IMR-90 (cell line): ENCODE measurements at regions not wholly inside any gene's neighbourhood (a gene's known extent, or its start where the extent isn't known, plus 50 kb on each side); places are given as distances from the start of the nearest gene placed in this dataset.

Source experiments
- ATAC-seq: fragments of 200-7000 bp; cut with Tn5 transposase; 2 replicates; pipeline ENCODE4 v1.9.1; 2020; ENCODE audit warnings: low read depth, mild to moderate bottlenecking, moderate library complexity
- BruUV-seq: library from RNA; stranded (reverse); fragments of 400-500 nt; replicated peaks from 2 replicates; lab custom pipeline; 2021; lab: Mats Ljungman, UMichigan
- CTCF ChIA-PET: fragments of 300-600 bp; formaldehyde crosslinking; extraction: SDS; loops from one replicate; lab custom pipeline; 2021; ENCODE audit warnings: antibody characterized with exemption; lab: Yijun Ruan, JAX
- POLR2A ChIA-PET: fragments of 300-600 bp; sonication (Branson Sonifier 250); formaldehyde crosslinking; loops from one replicate; lab custom pipeline; 2022; ENCODE audit warnings: antibody characterized with exemption; ENCODE audit not compliant: unreplicated experiment; lab: Charles Lee
- DNase-seq: peaks from one replicate; pipeline ENCODE4 v3.0.0; 2013
- H2AFZ ChIP-seq: replicated peaks from 2 replicates; pipeline ENCODE3; 2013; ENCODE audit warnings: low read length, mild to moderate bottlenecking; ENCODE audit not compliant: poor library complexity
- H2AK5ac ChIP-seq: 2 replicates; pipeline ENCODE4 v1.6.1; 2013; ENCODE audit warnings: low read depth, low read length, inconsistent platforms
- H2AK9ac ChIP-seq: replicated peaks from 2 replicates; pipeline ENCODE3; 2013; ENCODE audit warnings: mild to moderate bottlenecking, low read depth, low read length, moderate library complexity; ENCODE audit not compliant: poor library complexity
- H2BK120ac ChIP-seq: 2 replicates; pipeline ENCODE4 v1.6.1; 2013; ENCODE audit warnings: low read depth, low read length, inconsistent platforms
- H2BK15ac ChIP-seq: 3 replicates; pipeline ENCODE4 v1.6.1; 2013; ENCODE audit warnings: low read depth, low read length, inconsistent platforms
- H2BK20ac ChIP-seq: 2 replicates; pipeline ENCODE4 v1.6.1; 2013; ENCODE audit warnings: low read depth, mild to moderate bottlenecking, inconsistent platforms, low read length, moderate library complexity
- H2BK5ac ChIP-seq: 2 replicates; pipeline ENCODE4 v1.6.1; 2013; ENCODE audit warnings: mild to moderate bottlenecking, low read depth, low read length, inconsistent platforms; ENCODE audit not compliant: poor library complexity, severe bottlenecking
- H3K14ac ChIP-seq: replicated peaks from 2 replicates; pipeline ENCODE4 v1.6.1; 2013; ENCODE audit warnings: low read depth, low read length, inconsistent platforms
- H3K18ac ChIP-seq: 2 replicates; pipeline ENCODE4 v1.6.1; 2013; ENCODE audit warnings: low read depth, low read length, control low read depth
- H3K23ac ChIP-seq: 2 replicates; pipeline ENCODE4 v1.6.1; 2013; ENCODE audit warnings: low read depth, low read length, inconsistent platforms
- H3K27ac ChIP-seq: 2 replicates; pipeline ENCODE4 v1.5.1; 2013; ENCODE audit warnings: mild to moderate bottlenecking, control low read depth, low read length; ENCODE audit not compliant: insufficient read depth
- H3K27me3 ChIP-seq: 2 replicates; pipeline ENCODE4 v1.6.1; 2013; ENCODE audit warnings: low read length; ENCODE audit not compliant: control insufficient read depth, insufficient read depth
- H3K36me3 ChIP-seq: 2 replicates; pipeline ENCODE4 v1.6.1; 2013; ENCODE audit warnings: low read length, mixed read lengths; ENCODE audit not compliant: control insufficient read depth, insufficient read depth
- H3K4ac ChIP-seq: 2 replicates; pipeline ENCODE4 v1.6.1; 2013; ENCODE audit warnings: low read depth, low read length, inconsistent platforms
- H3K4me1 ChIP-seq: 2 replicates; pipeline ENCODE4 v1.6.1; 2013; ENCODE audit warnings: low read length, mixed read lengths; ENCODE audit not compliant: control insufficient read depth, insufficient read depth
- H3K4me2 ChIP-seq: 2 replicates; pipeline ENCODE4 v1.6.1; 2013; ENCODE audit warnings: low read depth, mild to moderate bottlenecking, control low read depth, low read length, moderate library complexity
- H3K4me3 ChIP-seq: 2 replicates; pipeline ENCODE4 v1.5.1; 2013; ENCODE audit warnings: low read depth, mild to moderate bottlenecking, control low read depth, low read length, moderate library complexity; ENCODE audit not compliant: insufficient read depth
- H3K56ac ChIP-seq: 2 replicates; pipeline ENCODE4 v1.6.1; 2013; ENCODE audit warnings: low read length, inconsistent platforms; ENCODE audit not compliant: insufficient read depth; ENCODE audit errors: extremely low read depth
- H3K79me1 ChIP-seq, 2 experiments: 2 replicates each; pipeline ENCODE4 v1.6.1; 2013; ENCODE audit warnings: low read length in 2 of 2, inconsistent platforms in 1 of 2, low read depth in 1 of 2
- H3K9ac ChIP-seq: 2 replicates; pipeline ENCODE4 v1.6.1; 2013; ENCODE audit warnings: low read depth, low read length, control low read depth
- H3K9me1 ChIP-seq: 2 replicates; pipeline ENCODE4 v1.6.1; 2013; ENCODE audit warnings: low read length, inconsistent platforms; ENCODE audit not compliant: insufficient read depth
- H3K9me3 ChIP-seq: 2 replicates; pipeline ENCODE4 v1.6.1; 2013; ENCODE audit warnings: low read length; ENCODE audit not compliant: control insufficient read depth, insufficient read depth
- H4K20me1 ChIP-seq: 2 replicates; pipeline ENCODE4 v1.6.1; 2013; ENCODE audit warnings: low read length, inconsistent platforms; ENCODE audit not compliant: insufficient read depth
- H4K5ac ChIP-seq: 2 replicates; pipeline ENCODE4 v1.6.1; 2013; ENCODE audit warnings: mild to moderate bottlenecking, low read depth, low read length, control low read depth
- H4K8ac ChIP-seq, 2 experiments: 2 replicates each; pipeline ENCODE4 v1.6.1; 2013; ENCODE audit warnings: low read depth in 2 of 2, low read length in 2 of 2, control low read depth in 1 of 2, inconsistent platforms in 1 of 2
- H4K91ac ChIP-seq: 2 replicates; pipeline ENCODE4 v1.6.1; 2013; ENCODE audit warnings: low read depth, low read length, inconsistent platforms; ENCODE audit not compliant: insufficient read depth
- BHLHE40 ChIP-seq: fragments of 150-350 bp; IDR thresholded peaks from 2 replicates; pipeline ENCODE4 v1.6.1; 2016; ENCODE audit warnings: mild to moderate bottlenecking, low read depth, low read length
- CEBPB ChIP-seq: IDR thresholded peaks from 2 replicates; pipeline ENCODE4 v1.6.1; 2012; ENCODE audit warnings: low read depth, low read length, improper control_type of control experiment
- CHD1 ChIP-seq: IDR thresholded peaks from 2 replicates; pipeline ENCODE4 v1.6.1; 2012; ENCODE audit warnings: low read depth, low read length, improper control_type of control experiment
- MAFK ChIP-seq: IDR thresholded peaks from 2 replicates; pipeline ENCODE4 v1.6.1; 2012; ENCODE audit warnings: low read depth, low read length, improper control_type of control experiment
- MAZ ChIP-seq: IDR thresholded peaks from 2 replicates; pipeline ENCODE4 v1.6.1; 2012; ENCODE audit warnings: low read depth, mild to moderate bottlenecking, low read length, improper control_type of control experiment, moderate library complexity, borderline replicate concordance
- MXI1 ChIP-seq: IDR thresholded peaks from 2 replicates; pipeline ENCODE4 v1.6.1; 2012; ENCODE audit warnings: low read depth, mild to moderate bottlenecking, low read length, moderate library complexity, borderline replicate concordance
- NFE2L2 ChIP-seq: fragments of 150-350 bp; IDR thresholded peaks from 2 replicates; pipeline ENCODE4 v1.6.1; 2016; ENCODE audit warnings: low read depth, mild to moderate bottlenecking, low read length
- POLR2A ChIP-seq: IDR thresholded peaks from 2 replicates; pipeline ENCODE4 v1.6.1; 2012; ENCODE audit warnings: mild to moderate bottlenecking, low read depth, low read length
- RAD21 ChIP-seq: IDR thresholded peaks from 2 replicates; pipeline ENCODE4 v1.6.1; 2012; ENCODE audit warnings: low read length, improper control_type of control experiment
- RCOR1 ChIP-seq: IDR thresholded peaks from 2 replicates; pipeline ENCODE4 v1.6.1; 2012; ENCODE audit warnings: mild to moderate bottlenecking, low read length, improper control_type of control experiment; ENCODE audit not compliant: insufficient replicate concordance
- RFX5 ChIP-seq: IDR thresholded peaks from 2 replicates; pipeline ENCODE4 v1.8.0; 2012; ENCODE audit warnings: low read depth, mild to moderate bottlenecking, low read length, moderate library complexity
- WGBS, 2 experiments: methylation state at CpG; one replicate each; pipeline versions ENCODE4 v1.1.5 to v1.1.7; 2013; ENCODE audit warnings: missing lambda C conversion rate in 2 of 2; ENCODE audit not compliant: insufficient read length in 1 of 2; ENCODE audit errors: extremely low coverage in 2 of 2; 5-methylcytosine and 5-hydroxymethylcytosine counted together
- dilution Hi-C: fragments of 300-500 bp; cut with HindIII; formaldehyde crosslinking; loops from one replicate; pipeline ENCODE4 v1.14.3; 2018; ENCODE audit warnings: low sequenced_read_pairs; ENCODE audit not compliant: unreplicated experiment
- in situ Hi-C: fragments of 300-500 bp; cut with MboI; formaldehyde crosslinking; loops from 3 replicates; pipeline ENCODE4 v1.14.3; 2019; ENCODE audit warnings: low sequenced_read_pairs, inconsistent platforms, mixed read lengths
- intact Hi-C: fragments of 100-400 bp; cut with micrococcal nuclease; formaldehyde crosslinking; loops from 2 replicates; pipeline ENCODE4 v1.10.0; 2022
- TF ChIP-seq, protein P1 (sequence below): fragments of 150-350 bp; IDR thresholded peaks from 2 replicates; pipeline ENCODE4 v1.6.1; 2016; ENCODE audit warnings: low read depth, mild to moderate bottlenecking, low read length, moderate library complexity, borderline replicate concordance
- TF ChIP-seq, protein P2 (sequence below): conservative IDR thresholded peaks from 2 replicates; pipeline ENCODE4 v1.5.1; 2012; ENCODE audit warnings: mild to moderate bottlenecking, low read depth, low read length, improper control_type of control experiment

DNA sequence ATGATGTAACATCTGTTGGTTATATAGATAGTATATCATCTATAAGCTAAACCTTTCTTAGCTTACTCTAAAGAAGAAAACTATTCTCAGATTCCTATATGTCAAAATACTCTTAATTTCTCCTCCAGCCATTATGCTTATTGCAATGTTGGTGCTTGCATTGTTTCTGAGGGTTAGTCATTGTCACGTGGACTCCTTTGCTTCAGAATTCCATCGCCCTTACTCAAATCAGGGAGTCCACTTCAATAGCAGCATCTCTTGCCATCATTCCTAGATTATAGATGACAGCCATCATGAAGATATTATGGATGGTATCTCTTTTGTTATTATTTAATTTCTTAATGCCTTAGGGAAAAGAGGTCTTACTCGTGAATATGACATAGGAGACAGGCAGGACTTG, 776.1 kb downstream of the TENT5A start:
- no peak for ATAC-seq
- H3K9me3 ChIP-seq, result no peaks in the 10 kb centered on the region

More for the DNA sequence above, 776.1 kb downstream of the TENT5A start:
- H3K4me1 ChIP-seq, result no peaks in the 10 kb centered on the region
- H3K4me3 ChIP-seq, result no peak overlapping the region
- no peak overlapping the region for H3K56ac ChIP-seq
- H4K8ac ChIP-seq, result no peak overlapping the region
- H3K27ac ChIP-seq, result no peak overlapping the region
- H2BK20ac ChIP-seq, result no peak overlapping the region
- intact Hi-C loops (no loop called here), dilution Hi-C loops (no loop called here), in situ Hi-C loops (no loop called here)
- H2BK15ac ChIP-seq, result no peak overlapping the region
- no peaks in the 10 kb centered on the region for H3K9me1 ChIP-seq
- H3K18ac ChIP-seq, result no peak overlapping the region
- H4K91ac ChIP-seq, result no peak overlapping the region
- TF ChIP-seq BHLHE40, result no peak
- TF ChIP-seq, protein P1, sequence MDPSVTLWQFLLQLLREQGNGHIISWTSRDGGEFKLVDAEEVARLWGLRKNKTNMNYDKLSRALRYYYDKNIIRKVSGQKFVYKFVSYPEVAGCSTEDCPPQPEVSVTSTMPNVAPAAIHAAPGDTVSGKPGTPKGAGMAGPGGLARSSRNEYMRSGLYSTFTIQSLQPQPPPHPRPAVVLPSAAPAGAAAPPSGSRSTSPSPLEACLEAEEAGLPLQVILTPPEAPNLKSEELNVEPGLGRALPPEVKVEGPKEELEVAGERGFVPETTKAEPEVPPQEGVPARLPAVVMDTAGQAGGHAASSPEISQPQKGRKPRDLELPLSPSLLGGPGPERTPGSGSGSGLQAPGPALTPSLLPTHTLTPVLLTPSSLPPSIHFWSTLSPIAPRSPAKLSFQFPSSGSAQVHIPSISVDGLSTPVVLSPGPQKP, result no peak
- no peak for TF ChIP-seq RAD21
- TF ChIP-seq, protein P2, sequence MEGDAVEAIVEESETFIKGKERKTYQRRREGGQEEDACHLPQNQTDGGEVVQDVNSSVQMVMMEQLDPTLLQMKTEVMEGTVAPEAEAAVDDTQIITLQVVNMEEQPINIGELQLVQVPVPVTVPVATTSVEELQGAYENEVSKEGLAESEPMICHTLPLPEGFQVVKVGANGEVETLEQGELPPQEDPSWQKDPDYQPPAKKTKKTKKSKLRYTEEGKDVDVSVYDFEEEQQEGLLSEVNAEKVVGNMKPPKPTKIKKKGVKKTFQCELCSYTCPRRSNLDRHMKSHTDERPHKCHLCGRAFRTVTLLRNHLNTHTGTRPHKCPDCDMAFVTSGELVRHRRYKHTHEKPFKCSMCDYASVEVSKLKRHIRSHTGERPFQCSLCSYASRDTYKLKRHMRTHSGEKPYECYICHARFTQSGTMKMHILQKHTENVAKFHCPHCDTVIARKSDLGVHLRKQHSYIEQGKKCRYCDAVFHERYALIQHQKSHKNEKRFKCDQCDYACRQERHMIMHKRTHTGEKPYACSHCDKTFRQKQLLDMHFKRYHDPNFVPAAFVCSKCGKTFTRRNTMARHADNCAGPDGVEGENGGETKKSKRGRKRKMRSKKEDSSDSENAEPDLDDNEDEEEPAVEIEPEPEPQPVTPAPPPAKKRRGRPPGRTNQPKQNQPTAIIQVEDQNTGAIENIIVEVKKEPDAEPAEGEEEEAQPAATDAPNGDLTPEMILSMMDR, result no peak
- no peak for TF ChIP-seq CHD1
- no peak for TF ChIP-seq CEBPB
- TF ChIP-seq MAZ, result no peak
- no peak for TF ChIP-seq MXI1
- TF ChIP-seq RFX5, result no peak
- no peak for TF ChIP-seq RCOR1
- TF ChIP-seq POLR2A, result no peak
- TF ChIP-seq MAFK, result no peak
- TF ChIP-seq NFE2L2, result no peak
- H3K9ac ChIP-seq, result no peak overlapping the region
- H4K20me1 ChIP-seq, result no peaks in the 10 kb centered on the region
- H3K23ac ChIP-seq, result no peak overlapping the region
- no peak overlapping the region for H2AK9ac ChIP-seq
- H2BK120ac ChIP-seq, result no peak overlapping the region
- H3K14ac ChIP-seq, result no peak overlapping the region
- no peak overlapping the region for H3K4me2 ChIP-seq
- CTCF ChIA-PET, result no interaction called here
- no peaks in the 10 kb centered on the region for H3K27me3 ChIP-seq
- no peak overlapping the region for H2BK5ac ChIP-seq
- DNase-seq, result no peak
- no peak overlapping the region for H4K5ac ChIP-seq
- no TSS peak for BruUV-seq
- no peak overlapping the region for H2AK5ac ChIP-seq
- H3K79me1 ChIP-seq, result no peaks in the 10 kb centered on the region
- no peak overlapping the region for H3K4ac ChIP-seq
- H2AFZ ChIP-seq, result no peak overlapping the region
- POLR2A ChIA-PET, result no interaction called here
- H3K36me3 ChIP-seq, result no peaks in the 10 kb centered on the region
- no CpG with 5 or more reads among the region's 3 CpGs for WGBS, 2 experiments
